Naive B cell (primary cell): ENCODE measurements at regions not wholly inside any gene's neighbourhood (a gene's known extent, or its start where the extent isn't known, plus 50 kb on each side); places are given as distances from the start of the nearest gene placed in this dataset.

Experiments used
- ATAC-seq, 2 donors: fragments of 150-1000 bp; cut with Tn5 transposase; 2 replicates each; pipeline ENCODE4 v1.10.0; 2021; ENCODE audit warnings: low read depth in 2 of 2, mild to moderate bottlenecking in 2 of 2, moderate library complexity in 2 of 2
- DNase-seq: peaks from one replicate; pipeline ENCODE4 v3.0.0; 2022
- H3K27ac Mint-ChIP-seq, 6 donors: one replicate each; pipeline ENCODE4 v1.8.0; 2020 to 2022; ENCODE audit warnings: mild to moderate bottlenecking in 6 of 6, mixed read lengths in 6 of 6, moderate library complexity in 5 of 6, inconsistent platforms in 2 of 6
- H3K27me3 Mint-ChIP-seq, 3 donors: one replicate each; pipeline ENCODE4 v1.8.0; 2021 to 2022; ENCODE audit warnings: mixed read lengths in 3 of 3, mild to moderate bottlenecking in 1 of 3
- H3K36me3 Mint-ChIP-seq, 2 donors: one replicate each; pipeline ENCODE4 v1.8.0; 2020 to 2022; ENCODE audit warnings: mixed read lengths in 2 of 2, inconsistent platforms in 1 of 2, mild to moderate bottlenecking in 1 of 2
- H3K4me1 Mint-ChIP-seq, 3 donors: one replicate each; pipeline ENCODE4 v1.8.0; 2020 to 2022; ENCODE audit warnings: mixed read lengths in 3 of 3, inconsistent platforms in 1 of 3, mild to moderate bottlenecking in 1 of 3, moderate library complexity in 1 of 3
- H3K4me3 Mint-ChIP-seq, 8 donors: one replicate each; pipeline ENCODE4 v1.8.0; 2020 to 2022; ENCODE audit warnings: mild to moderate bottlenecking in 8 of 8, mixed read lengths in 8 of 8, moderate library complexity in 8 of 8, inconsistent platforms in 2 of 8
- H3K9me3 Mint-ChIP-seq, 7 donors: one replicate each; pipeline ENCODE4 v1.8.0; 2020 to 2022; ENCODE audit warnings: mixed read lengths in 7 of 7, mild to moderate bottlenecking in 5 of 7, inconsistent platforms in 2 of 7, moderate library complexity in 1 of 7

- no peak overlapping the region for H3K4me3 Mint-ChIP-seq
- peaks cover 0 to 9% (median 4%) of the 10 kb centered on the region in 7 donors for H3K9me3 Mint-ChIP-seq
- H3K27me3 Mint-ChIP-seq = no peaks in the 10 kb centered on the region
- ATAC-seq = no peak
- no peak for DNase-seq
- H3K36me3 Mint-ChIP-seq = no peaks in the 10 kb centered on the region
- no peak overlapping the region for H3K27ac Mint-ChIP-seq
- no peaks in the 10 kb centered on the region for H3K4me1 Mint-ChIP-seq
Measured at GRCh38 chr5:84535281-84535680, 150.6 kb upstream of the EDIL3 start.

GRCh38 chr5:84524491-84524890 lies 139.8 kb upstream of the EDIL3 start:
- no peak overlapping the region for H3K27ac Mint-ChIP-seq
- H3K9me3 Mint-ChIP-seq = peaks cover 0 to 2% (median 0%) of the 10 kb centered on the region in 7 donors
- DNase-seq = no peak
- no peaks in the 10 kb centered on the region for H3K4me1 Mint-ChIP-seq
- no peak for ATAC-seq
- H3K36me3 Mint-ChIP-seq = no peaks in the 10 kb centered on the region
- H3K27me3 Mint-ChIP-seq = no peaks in the 10 kb centered on the region
- no peak overlapping the region for H3K4me3 Mint-ChIP-seq

GRCh38 chr5:84518862-84519261 lies 134.2 kb upstream of the EDIL3 start:
- Mint-ChIP-seq H3K27me3 (no peaks in the 10 kb centered on the region), H3K36me3 (no peaks in the 10 kb centered on the region), H3K4me3 (no peak overlapping the region), H3K27ac (no peak overlapping the region), H3K9me3 (peaks cover 0 to 9% (median 4%) of the 10 kb centered on the region in 7 donors), H3K4me1 (no peaks in the 10 kb centered on the region)
- DNase-seq (no peak), ATAC-seq (no peak)

- Mint-ChIP-seq H3K4me1 (no peaks in the 10 kb centered on the region), H3K4me3 (no peak overlapping the region), H3K9me3 (peaks cover 0 to 9% (median 6%) of the 10 kb centered on the region in 7 donors), H3K27me3 (no peaks in the 10 kb centered on the region), H3K27ac (no peak overlapping the region), H3K36me3 (no peaks in the 10 kb centered on the region)
- ATAC-seq (no peak), DNase-seq (no peak)
Measured at GRCh38 chr5:84518370-84518769, 133.7 kb upstream of the EDIL3 start.

GRCh38 chr5:84506625-84507024 lies 121.9 kb upstream of the EDIL3 start:
- peaks cover 0 to 2% (median 0%) of the 10 kb centered on the region in 7 donors for H3K9me3 Mint-ChIP-seq
- DNase-seq = no peak
- no peak overlapping the region for H3K27ac Mint-ChIP-seq
- no peaks in the 10 kb centered on the region for H3K4me1 Mint-ChIP-seq
- H3K36me3 Mint-ChIP-seq = no peaks in the 10 kb centered on the region
- no peaks in the 10 kb centered on the region for H3K27me3 Mint-ChIP-seq
- ATAC-seq = no peak
- no peak overlapping the region for H3K4me3 Mint-ChIP-seq

- Mint-ChIP-seq H3K9me3 (peaks cover 0 to 16% (median 2%) of the 10 kb centered on the region in 7 donors), H3K4me3 (peak overlapping the region in 1 of 8 donors; percentile 76), H3K4me1 (no peaks in the 10 kb centered on the region), H3K27me3 (no peaks in the 10 kb centered on the region), H3K36me3 (no peaks in the 10 kb centered on the region), H3K27ac (no peak overlapping the region)
- ATAC-seq = no peak
- DNase-seq = no peak
Measured at GRCh38 chr5:84494453-84494852, 109.8 kb upstream of the EDIL3 start.

GRCh38 chr5:84487963-84488362 lies 103.3 kb upstream of the EDIL3 start:
- no peaks in the 10 kb centered on the region for H3K4me1 Mint-ChIP-seq
- H3K9me3 Mint-ChIP-seq = peaks cover 0 to 5% (median 0%) of the 10 kb centered on the region in 7 donors
- no peak overlapping the region for H3K27ac Mint-ChIP-seq
- no peaks in the 10 kb centered on the region for H3K36me3 Mint-ChIP-seq
- DNase-seq = no peak
- ATAC-seq = no peak
- no peaks in the 10 kb centered on the region for H3K27me3 Mint-ChIP-seq
- H3K4me3 Mint-ChIP-seq = no peak overlapping the region

- H3K27me3 Mint-ChIP-seq = no peaks in the 10 kb centered on the region
- no peak for ATAC-seq
- peaks cover 0 to 4% (median 0%) of the 10 kb centered on the region in 7 donors for H3K9me3 Mint-ChIP-seq
- H3K4me3 Mint-ChIP-seq = no peak overlapping the region
- no peak for DNase-seq
- H3K36me3 Mint-ChIP-seq = no peaks in the 10 kb centered on the region
- no peaks in the 10 kb centered on the region for H3K4me1 Mint-ChIP-seq
- no peak overlapping the region for H3K27ac Mint-ChIP-seq
Measured at GRCh38 chr5:84480873-84481637, 96.4 kb upstream of the EDIL3 start.

GRCh38 chr5:84478603-84479002 lies 93.9 kb upstream of the EDIL3 start:
- DNase-seq = no peak
- H3K4me1 Mint-ChIP-seq = no peaks in the 10 kb centered on the region

GRCh38 chr5:84477485-84477884 lies 92.8 kb upstream of the EDIL3 start:
- H3K9me3 Mint-ChIP-seq = peaks cover 0 to 7% (median 3%) of the 10 kb centered on the region in 7 donors
- DNase-seq (no peak), ATAC-seq (no peak)
- H3K27me3 Mint-ChIP-seq = no peaks in the 10 kb centered on the region
- H3K27ac Mint-ChIP-seq = no peak overlapping the region
- H3K4me3 Mint-ChIP-seq = no peak overlapping the region
- H3K4me1 Mint-ChIP-seq = no peaks in the 10 kb centered on the region
- H3K36me3 Mint-ChIP-seq = no peaks in the 10 kb centered on the region

More at GRCh38 chr5:84478603-84479002, 93.9 kb upstream of the EDIL3 start:
- no peak for ATAC-seq
- no peak overlapping the region for H3K27ac Mint-ChIP-seq
- H3K4me3 Mint-ChIP-seq = no peak overlapping the region
- H3K9me3 Mint-ChIP-seq = peaks cover 0 to 4% (median 0%) of the 10 kb centered on the region in 7 donors
- no peaks in the 10 kb centered on the region for H3K27me3 Mint-ChIP-seq
- no peaks in the 10 kb centered on the region for H3K36me3 Mint-ChIP-seq

- H3K27me3 Mint-ChIP-seq = no peaks in the 10 kb centered on the region
- ATAC-seq (no peak), DNase-seq (no peak)
- H3K27ac Mint-ChIP-seq = no peak overlapping the region
- H3K4me1 Mint-ChIP-seq = no peaks in the 10 kb centered on the region
- no peaks in the 10 kb centered on the region for H3K36me3 Mint-ChIP-seq
- peaks cover 0 to 12% (median 5%) of the 10 kb centered on the region in 7 donors for H3K9me3 Mint-ChIP-seq
- H3K4me3 Mint-ChIP-seq = no peak overlapping the region
Measured at GRCh38 chr5:84474126-84474525, 89.4 kb upstream of the EDIL3 start.

- DNase-seq = no peak
- Mint-ChIP-seq H3K27me3 (no peaks in the 10 kb centered on the region), H3K4me3 (no peak overlapping the region), H3K27ac (no peak overlapping the region), H3K36me3 (no peaks in the 10 kb centered on the region), H3K9me3 (peaks cover 0 to 14% (median 12%) of the 10 kb centered on the region in 7 donors), H3K4me1 (no peaks in the 10 kb centered on the region)
- no peak for ATAC-seq
Measured at GRCh38 chr5:84453405-84453804, 68.7 kb upstream of the EDIL3 start.

GRCh38 chr5:84450617-84451414 lies 66.1 kb upstream of the EDIL3 start:
- DNase-seq (no peak), ATAC-seq (no peak)
- Mint-ChIP-seq H3K9me3 (peaks cover 0 to 14% (median 11%) of the 10 kb centered on the region in 7 donors), H3K4me1 (no peaks in the 10 kb centered on the region), H3K36me3 (no peaks in the 10 kb centered on the region), H3K27me3 (no peaks in the 10 kb centered on the region), H3K27ac (no peak overlapping the region), H3K4me3 (no peak overlapping the region)
